HFF-Myc (cell line): ENCODE measurements at regions not wholly inside any gene's neighbourhood (a gene's known extent, or its start where the extent isn't known, plus 50 kb on each side); places are given as distances from the start of the nearest gene placed in this dataset.

Experiments
- DNase-seq: peaks from one replicate; pipeline ENCODE4 v3.0.0-alpha.2; 2011; ENCODE audit warnings: low read depth; ENCODE audit errors: extremely low read depth
- H3K4me3 ChIP-seq: replicated peaks from 2 replicates; pipeline ENCODE4 v1.5.1; 2011; ENCODE audit warnings: low read depth, mild to moderate bottlenecking, control low read depth, low read length
- TF ChIP-seq, protein P1 (sequence below): IDR thresholded peaks from 2 replicates; pipeline ENCODE4 v1.5.1; 2012; ENCODE audit warnings: mild to moderate bottlenecking, low read depth, low read length, control low read depth; ENCODE audit errors: missing control alignments

- TF ChIP-seq, protein P1, sequence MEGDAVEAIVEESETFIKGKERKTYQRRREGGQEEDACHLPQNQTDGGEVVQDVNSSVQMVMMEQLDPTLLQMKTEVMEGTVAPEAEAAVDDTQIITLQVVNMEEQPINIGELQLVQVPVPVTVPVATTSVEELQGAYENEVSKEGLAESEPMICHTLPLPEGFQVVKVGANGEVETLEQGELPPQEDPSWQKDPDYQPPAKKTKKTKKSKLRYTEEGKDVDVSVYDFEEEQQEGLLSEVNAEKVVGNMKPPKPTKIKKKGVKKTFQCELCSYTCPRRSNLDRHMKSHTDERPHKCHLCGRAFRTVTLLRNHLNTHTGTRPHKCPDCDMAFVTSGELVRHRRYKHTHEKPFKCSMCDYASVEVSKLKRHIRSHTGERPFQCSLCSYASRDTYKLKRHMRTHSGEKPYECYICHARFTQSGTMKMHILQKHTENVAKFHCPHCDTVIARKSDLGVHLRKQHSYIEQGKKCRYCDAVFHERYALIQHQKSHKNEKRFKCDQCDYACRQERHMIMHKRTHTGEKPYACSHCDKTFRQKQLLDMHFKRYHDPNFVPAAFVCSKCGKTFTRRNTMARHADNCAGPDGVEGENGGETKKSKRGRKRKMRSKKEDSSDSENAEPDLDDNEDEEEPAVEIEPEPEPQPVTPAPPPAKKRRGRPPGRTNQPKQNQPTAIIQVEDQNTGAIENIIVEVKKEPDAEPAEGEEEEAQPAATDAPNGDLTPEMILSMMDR, result no peak
- no peak overlapping the region for H3K4me3 ChIP-seq
- DNase-seq, result no peak
Observed at GRCh38 chr5:160479220-160479619, 57.6 kb downstream of the PTTG1 start.

DNA sequence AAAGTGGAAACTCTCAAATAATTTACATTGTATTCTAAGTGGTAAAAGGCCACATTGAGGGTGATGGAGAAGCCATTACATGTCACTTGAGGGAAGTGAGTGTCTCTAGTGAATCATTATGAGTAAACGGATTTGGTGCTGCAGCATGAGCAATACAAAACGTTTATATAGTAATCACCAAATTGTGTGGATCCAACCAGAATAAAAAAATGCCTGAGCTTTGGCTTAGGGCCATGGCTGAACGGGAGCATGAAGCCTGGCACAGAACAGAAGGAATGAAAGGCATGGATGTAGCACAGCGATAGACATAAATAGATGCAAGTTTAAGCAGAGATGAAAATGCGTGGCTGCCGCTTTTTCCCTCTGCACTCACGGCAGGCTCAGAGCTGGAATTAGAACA is 58.3 kb downstream of the PTTG1 start:
- no peak for DNase-seq
- no peak overlapping the region for H3K4me3 ChIP-seq
- TF ChIP-seq, protein P1, result no peak

DNA sequence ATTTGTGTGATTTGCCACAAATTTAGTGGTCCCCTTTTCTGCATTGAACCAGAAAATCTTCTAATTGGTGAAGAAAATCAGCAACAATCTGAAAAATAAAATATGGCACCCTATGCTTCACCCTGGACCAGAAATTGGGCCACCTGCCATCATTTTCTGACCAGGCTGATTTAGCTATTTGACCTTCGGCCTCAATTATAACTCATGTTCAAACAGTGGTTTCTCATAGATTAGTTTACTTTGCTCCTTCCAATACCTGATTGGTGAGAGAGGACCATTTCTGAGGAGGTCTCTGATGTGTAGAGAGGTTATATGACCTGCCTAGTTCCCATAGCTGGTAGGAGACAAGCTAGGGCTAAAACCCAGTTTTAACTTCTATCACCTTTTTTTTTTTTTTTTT is 59.0 kb downstream of the PTTG1 start:
- TF ChIP-seq, protein P1, result no peak
- no peak overlapping the region for H3K4me3 ChIP-seq
- no peak for DNase-seq

GRCh38 chr5:160484678-160485077 is 63.0 kb downstream of the PTTG1 start:
- no peak for DNase-seq
- no peak overlapping the region for H3K4me3 ChIP-seq
- TF ChIP-seq, protein P1, result no peak

- H3K4me3 ChIP-seq, result no peak overlapping the region
- no peak for DNase-seq
- TF ChIP-seq, protein P1, result no peak
Observed at GRCh38 chr5:160485364-160485969, 63.8 kb downstream of the PTTG1 start.

- TF ChIP-seq, protein P1, result no peak
- no peak for DNase-seq
- no peak overlapping the region for H3K4me3 ChIP-seq
Observed at GRCh38 chr5:160486573-160486972, 64.9 kb downstream of the PTTG1 start.
